Dermis microvascular lymphatic vessel endothelial cell (primary cell): ENCODE measurements at regions not wholly inside any gene's neighbourhood (a gene's known extent, or its start where the extent isn't known, plus 50 kb on each side); places are given as distances from the start of the nearest gene placed in this dataset.

Experiments
- DNase-seq, 2 donors: peaks; one replicate each; pipeline versions ENCODE4 v3.0.0 to v3.0.0-alpha.2; 2010; ENCODE audit warnings: low read depth in 2 of 2

- no peak for DNase-seq
Observed at GRCh38 chr11:112400476-112401014, 139.9 kb upstream of the PLET1 start.

GRCh38 chr11:112401036-112401769, 140.5 kb upstream of the PLET1 start:
- no peak for DNase-seq

- no peak for DNase-seq
Observed at GRCh38 chr11:112403432-112403831, 142.8 kb upstream of the PLET1 start.

- no peak for DNase-seq
Observed at GRCh38 chr11:112404112-112404511, 143.5 kb upstream of the PLET1 start.

GRCh38 chr11:112408517-112408916, 147.9 kb upstream of the PLET1 start:
- no peak for DNase-seq

GRCh38 chr11:112410325-112410724, 149.7 kb upstream of the PLET1 start:
- DNase-seq = no peak

GRCh38 chr11:112412383-112412782, 151.7 kb upstream of the PLET1 start:
- DNase-seq = no peak

GRCh38 chr11:112417339-112417738, 156.7 kb upstream of the PLET1 start:
- DNase-seq = no peak

GRCh38 chr11:112418438-112418837, 157.8 kb upstream of the PLET1 start:
- DNase-seq = no peak

- DNase-seq = no peak
Observed at GRCh38 chr11:112421879-112422278, 161.2 kb upstream of the PLET1 start.

GRCh38 chr11:112425121-112425520, 164.5 kb upstream of the PLET1 start:
- no peak for DNase-seq

- DNase-seq = no peak
Observed at GRCh38 chr11:112437096-112437495, 176.4 kb upstream of the PLET1 start.

- DNase-seq = no peak
Observed at GRCh38 chr11:112439614-112440013, 179.0 kb upstream of the PLET1 start.

- peak in 1 of 2 donors; percentile 28 for DNase-seq
Observed at GRCh38 chr11:112440518-112440917, 179.9 kb upstream of the PLET1 start.

- no peak for DNase-seq
Observed at GRCh38 chr11:112448168-112448567, 187.5 kb upstream of the PLET1 start.

- DNase-seq = no peak
Observed at GRCh38 chr11:112448806-112449205, 188.1 kb upstream of the PLET1 start.

- DNase-seq = no peak
Observed at GRCh38 chr11:112451250-112451649, 190.6 kb upstream of the PLET1 start.

GRCh38 chr11:112453601-112454577, 193.2 kb upstream of the PLET1 start:
- DNase-seq = peak in 1 of 2 donors; percentile 21

- no peak for DNase-seq
Observed at GRCh38 chr11:112454841-112455240, 194.2 kb upstream of the PLET1 start.

GRCh38 chr11:112455791-112456190, 195.1 kb upstream of the PLET1 start:
- DNase-seq = peak in 1 of 2 donors; percentile 58

- DNase-seq = no peak
Observed at GRCh38 chr11:112457532-112457931, 196.9 kb upstream of the PLET1 start.

- peak in 1 of 2 donors; percentile 20 for DNase-seq
Observed at GRCh38 chr11:112459001-112459400, 198.3 kb upstream of the PLET1 start.
